ENCODE measurements at regions not wholly inside any gene's neighbourhood (a gene's known extent, or its start where the extent isn't known, plus 50 kb on each side); places are given as distances from the start of the nearest gene placed in this dataset.
"Not testable (repeated sequence)": the region's sequence is repeated elsewhere in the genome, so short reads cannot be mapped to it uniquely, and the experiment has no call there.

DNA sequence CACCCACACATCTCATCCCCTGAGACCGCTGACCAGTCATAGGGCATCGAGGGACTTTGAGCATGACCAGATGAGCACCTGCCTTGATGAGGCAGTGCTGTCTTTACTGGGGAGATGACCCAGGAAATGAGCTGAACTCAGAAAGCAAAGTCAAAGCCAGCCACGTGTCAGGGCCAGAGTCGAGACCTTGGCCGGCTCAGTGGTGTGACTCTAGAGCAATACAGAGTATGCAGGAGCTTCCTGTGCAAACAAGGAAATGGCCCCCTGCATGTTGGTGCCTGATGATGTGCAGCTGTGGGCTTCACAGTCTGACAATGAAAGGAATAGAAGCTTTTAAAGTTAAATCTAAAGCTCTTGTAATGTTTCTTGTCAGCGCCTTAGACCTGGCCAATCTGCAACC lies 332.9 kb downstream of the PCNX1 start:
- no peak for DNase-seq (ENCODE audit: low spot score)

DNA sequence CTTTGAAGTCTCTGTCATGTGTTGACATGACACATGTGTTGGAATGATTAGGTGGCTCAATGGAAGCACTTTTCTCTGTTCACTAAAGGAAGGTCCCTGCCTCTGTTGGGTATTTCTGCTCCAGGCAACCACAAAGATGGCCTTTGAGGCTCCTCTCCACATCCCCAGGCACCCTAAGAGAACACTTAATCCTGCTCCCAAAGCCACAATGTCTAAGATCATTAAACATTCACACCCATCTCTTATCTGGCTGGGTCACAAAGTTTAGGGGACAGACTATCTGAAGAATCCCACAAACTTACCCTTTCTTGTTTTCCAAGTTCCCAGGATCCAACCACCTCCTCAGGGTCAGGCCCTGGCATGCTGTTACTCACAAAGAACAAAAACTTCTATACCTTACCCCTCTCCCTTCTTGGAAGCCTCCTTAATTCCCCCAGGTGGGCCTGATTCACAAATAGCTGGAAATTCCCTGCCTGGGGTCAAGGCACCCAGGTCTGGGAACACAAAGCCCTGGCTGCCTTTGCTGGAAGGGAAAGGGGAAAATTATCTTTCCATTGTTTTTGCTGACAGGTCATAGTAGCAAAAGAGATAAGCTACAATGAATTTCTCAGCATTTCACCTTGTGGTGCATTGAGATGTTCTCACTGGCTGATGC lies 333.7 kb downstream of the PCNX1 start:
- peak; percentile 15 for DNase-seq (ENCODE audit: low spot score)

GRCh38 chr14:71242237-71242748 lies 335.0 kb downstream of the PCNX1 start:
- DNase-seq (ENCODE audit: low spot score) = peak; percentile 17

DNA sequence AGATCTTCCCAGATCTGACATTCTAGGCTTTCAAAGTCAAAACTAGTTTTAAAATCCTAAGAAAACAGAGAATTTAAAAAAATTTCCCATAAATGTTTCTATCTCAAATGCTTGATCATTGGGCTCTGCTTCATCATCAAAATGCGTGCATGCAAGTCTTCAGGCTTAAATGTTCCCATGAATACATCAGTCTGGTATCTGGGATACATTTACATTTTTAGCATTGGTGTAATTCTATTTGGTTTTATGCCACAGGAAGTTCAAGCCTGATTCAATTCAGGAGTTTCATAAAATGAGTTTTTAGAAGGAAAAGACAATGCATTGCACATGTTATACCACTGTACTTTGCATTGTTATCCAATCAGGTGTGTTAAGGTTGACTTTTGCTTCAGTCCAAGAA lies 336.4 kb downstream of the PCNX1 start:
- DNase-seq (ENCODE audit: low spot score) = no peak

DNA sequence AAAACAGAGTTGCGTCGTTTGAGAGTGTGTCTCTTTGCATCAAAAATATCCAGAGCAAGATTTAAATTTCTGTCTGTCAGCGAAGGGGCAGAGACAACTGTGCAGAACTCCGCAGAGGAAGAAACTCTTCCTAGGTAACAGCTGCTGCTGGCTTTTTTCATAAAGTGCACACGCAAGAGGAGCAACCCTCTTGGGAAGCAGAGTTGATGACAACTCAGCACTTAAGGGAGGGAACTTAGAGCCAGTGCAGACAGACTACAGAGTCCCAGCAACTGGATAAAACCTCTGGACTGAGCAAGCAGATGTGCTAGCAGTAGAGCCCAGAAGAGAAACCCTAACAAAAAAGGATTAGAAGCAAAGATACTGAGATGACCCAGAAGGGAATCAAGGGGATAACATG lies 337.1 kb downstream of the PCNX1 start:
- DNase-seq (ENCODE audit: low spot score) = no peak

GRCh38 chr14:71245659-71246361 lies 338.6 kb downstream of the PCNX1 start:
- DNase-seq (ENCODE audit: low spot score) = no peak

DNA sequence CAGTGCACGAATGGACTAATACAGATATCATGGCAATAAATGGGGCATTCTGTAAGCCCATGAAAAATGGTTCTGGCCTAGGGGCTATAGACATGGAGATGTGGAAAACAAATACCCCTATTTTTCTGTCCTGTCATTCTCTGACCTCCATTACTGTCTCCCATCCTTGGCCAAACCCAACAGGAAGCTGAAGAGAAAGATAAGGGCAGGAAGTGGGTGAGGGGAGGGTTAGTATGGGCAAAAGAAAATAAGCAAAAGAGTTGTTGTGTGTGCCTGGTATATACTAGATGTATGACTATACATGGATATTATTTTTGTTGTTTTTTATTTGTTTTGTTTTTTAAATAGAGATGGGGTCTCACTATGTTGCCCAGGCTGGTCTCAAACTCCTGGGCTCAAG lies 339.3 kb downstream of the PCNX1 start:
- no peak for DNase-seq (ENCODE audit: low spot score)

DNA sequence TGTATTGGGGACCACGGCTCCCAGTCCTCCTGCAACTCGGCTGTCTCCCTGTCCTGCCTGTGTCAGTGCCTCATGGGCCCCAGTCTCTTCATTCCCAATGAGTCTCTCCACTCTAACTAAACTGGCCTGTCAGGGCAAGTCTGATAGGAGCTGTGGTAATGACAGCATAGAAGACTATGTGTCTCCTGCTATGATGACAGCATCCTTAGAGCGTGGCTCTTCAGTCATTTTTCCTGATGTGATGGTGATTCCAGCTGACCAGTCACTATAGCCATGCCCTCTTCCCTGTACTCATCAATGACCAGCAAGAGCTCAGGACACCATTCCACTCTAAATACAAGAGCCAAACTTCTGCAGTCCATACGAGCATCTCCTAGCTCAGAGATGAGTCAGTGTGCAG lies 339.8 kb downstream of the PCNX1 start:
- no peak for DNase-seq (ENCODE audit: low spot score)

GRCh38 chr14:71248194-71248593 lies 340.9 kb downstream of the PCNX1 start:
- peak; percentile 37 for DNase-seq (ENCODE audit: low spot score)

DNA sequence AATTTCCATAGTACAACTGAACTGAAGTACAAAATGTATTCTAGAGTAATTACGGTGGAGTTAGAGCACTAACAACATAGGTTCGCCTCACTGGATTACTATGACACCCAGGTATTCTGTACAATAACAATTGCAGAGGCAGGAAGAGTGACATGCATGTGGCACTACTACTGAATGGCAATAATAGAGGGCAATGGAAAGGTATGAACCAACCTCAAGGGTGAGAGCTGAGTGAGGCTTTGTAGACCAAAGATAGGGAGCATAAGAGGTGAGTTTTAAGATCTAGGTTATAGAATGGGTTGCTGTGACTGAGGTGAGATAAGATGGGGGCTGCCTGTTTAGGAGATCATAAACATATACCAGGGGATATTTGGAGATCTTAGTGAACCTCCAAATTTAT lies 343.1 kb downstream of the PCNX1 start:
- no peak for DNase-seq (ENCODE audit: low spot score)

DNA sequence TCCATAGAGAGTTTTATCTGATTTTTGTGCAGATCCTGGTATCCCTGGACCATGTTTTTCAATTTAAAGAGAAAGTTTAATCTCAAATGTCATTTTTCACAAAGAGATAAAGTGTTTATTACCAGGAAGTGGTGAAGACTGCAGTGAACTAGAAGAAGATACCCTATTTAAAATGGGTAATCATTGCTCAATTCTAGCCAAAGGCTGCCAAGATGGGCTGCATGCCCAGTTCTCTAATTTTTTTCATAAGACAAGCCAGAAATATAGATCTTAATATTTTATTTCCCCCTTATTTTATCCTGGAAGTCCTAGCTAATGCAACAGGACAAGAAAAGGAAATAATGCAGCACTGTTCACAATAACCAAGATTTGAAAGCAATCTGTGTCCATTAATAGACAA lies 343.5 kb downstream of the PCNX1 start:
- DNase-seq (ENCODE audit: low spot score) = no peak

DNA sequence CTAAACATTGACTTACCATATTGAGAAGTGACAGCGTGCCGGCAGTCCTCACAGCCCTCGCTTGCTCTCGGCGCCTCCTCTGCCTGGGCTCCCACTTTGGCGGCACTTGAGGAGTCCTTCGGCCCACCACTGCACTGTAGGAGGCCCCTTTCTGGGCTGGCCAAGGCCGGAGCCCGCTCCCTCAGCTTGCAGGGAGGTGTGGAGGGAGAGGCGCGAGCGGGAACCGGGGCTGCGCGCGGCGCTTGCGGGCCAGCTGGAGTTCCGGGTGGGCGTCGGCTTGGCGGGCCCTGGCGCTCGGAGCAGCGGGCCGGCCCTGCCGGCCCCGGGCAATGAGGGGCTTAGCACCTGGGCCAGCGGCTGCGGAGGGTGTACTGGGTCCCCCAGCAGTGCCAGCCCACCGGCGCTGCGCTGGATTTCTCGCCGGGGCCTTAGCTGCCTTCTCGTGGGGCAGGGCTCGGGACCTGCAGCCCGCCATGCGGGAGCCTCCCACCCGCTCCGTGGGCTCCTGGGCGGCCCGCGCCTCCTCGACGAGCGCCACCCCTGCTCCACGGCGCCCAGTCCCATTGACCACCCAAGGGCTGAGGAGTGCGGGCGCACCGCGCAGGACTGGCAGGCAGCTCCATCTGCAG lies 346.9 kb downstream of the PCNX1 start:
- not testable (repeated sequence) for DNase-seq (ENCODE audit: low spot score)

- no peak for DNase-seq (ENCODE audit: low spot score)
Measured at GRCh38 chr14:71261206-71261605, 353.9 kb downstream of the PCNX1 start.

- DNase-seq (ENCODE audit: low spot score) = no peak
Measured at GRCh38 chr14:71262441-71262840, 355.2 kb downstream of the PCNX1 start.

- no peak for DNase-seq (ENCODE audit: low spot score)
Measured at GRCh38 chr14:71264260-71264659, 357.0 kb downstream of the PCNX1 start.

- DNase-seq (ENCODE audit: low spot score) = no peak
Measured at GRCh38 chr14:71267007-71267513, 359.8 kb downstream of the PCNX1 start.

DNA sequence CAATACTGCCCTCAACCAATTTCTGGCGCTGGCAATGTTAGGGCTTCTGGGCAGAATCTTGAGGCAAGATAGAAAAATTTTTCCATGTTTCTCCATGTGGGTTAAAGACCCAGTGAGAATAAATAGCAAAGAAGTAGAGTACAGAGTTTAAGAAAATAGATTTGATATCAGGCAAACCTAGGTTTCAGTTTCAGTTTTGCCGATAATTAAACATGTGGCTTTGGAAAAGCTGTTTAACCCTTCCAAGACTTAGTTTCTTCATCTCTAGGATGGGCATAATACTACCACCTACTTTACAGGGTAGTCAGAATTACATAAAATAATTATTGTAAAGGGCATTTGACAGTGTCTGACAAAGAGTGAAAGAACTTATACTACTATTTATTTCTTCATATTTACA lies 360.4 kb downstream of the PCNX1 start:
- DNase-seq (ENCODE audit: low spot score) = no peak

GRCh38 chr14:71270111-71270510 lies 362.9 kb downstream of the PCNX1 start:
- DNase-seq (ENCODE audit: low spot score) = no peak

DNA sequence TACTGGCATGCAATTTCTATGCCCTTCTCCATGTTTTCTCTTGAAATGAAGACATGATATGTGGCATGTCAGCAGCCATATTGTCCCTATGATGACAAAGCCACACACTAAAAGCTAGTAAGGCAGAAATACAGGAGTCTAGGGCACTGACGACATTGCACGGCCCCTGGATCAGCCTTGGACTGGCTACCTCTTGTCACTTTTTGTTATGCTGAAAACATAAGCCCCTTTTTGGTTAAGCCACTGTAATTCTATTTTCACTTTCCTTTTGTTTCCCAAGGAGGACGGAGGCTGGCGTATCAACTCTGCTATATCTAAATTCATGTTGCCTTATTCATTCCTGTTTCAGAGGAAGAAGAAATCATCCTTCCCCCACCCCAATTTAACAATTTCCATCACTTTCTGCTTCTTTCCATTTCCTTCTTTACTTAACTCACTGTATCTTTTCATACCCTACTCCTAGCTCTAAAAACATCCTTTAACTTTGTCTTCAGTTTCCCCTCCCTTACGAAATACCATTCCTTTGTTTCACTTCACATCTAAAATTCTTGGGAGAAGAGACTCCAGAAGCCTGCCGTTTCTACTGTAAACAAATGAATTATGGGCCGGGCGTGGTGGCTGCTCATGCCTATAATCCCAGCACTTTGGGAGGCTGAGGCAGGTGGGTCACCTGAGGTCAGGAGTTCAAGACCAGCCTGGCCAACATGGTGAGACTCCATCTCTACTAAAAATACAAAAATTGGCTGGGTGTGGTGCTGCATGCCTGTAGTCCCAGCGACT lies 364.1 kb downstream of the PCNX1 start:
- no peak for DNase-seq (ENCODE audit: low spot score)

DNA sequence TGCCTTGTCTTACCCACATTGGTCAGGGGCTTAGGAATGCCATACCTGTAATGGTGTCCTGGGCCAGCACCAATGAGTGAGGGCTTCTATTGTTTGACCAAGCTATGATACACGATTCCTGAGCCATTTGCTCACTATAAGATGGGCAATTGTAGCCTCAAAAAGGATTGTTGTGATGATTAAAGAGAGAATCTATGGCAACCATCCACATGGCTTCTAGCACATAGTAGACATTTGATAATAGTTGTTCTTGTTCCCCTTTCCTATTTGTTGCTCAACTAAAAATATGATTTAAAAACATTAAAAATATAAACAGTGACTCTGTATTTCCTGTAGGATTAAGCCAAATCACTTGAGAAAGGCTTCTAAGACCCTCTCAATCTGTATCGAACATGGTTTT lies 366.1 kb downstream of the PCNX1 start:
- no peak for DNase-seq (ENCODE audit: low spot score)

DNA sequence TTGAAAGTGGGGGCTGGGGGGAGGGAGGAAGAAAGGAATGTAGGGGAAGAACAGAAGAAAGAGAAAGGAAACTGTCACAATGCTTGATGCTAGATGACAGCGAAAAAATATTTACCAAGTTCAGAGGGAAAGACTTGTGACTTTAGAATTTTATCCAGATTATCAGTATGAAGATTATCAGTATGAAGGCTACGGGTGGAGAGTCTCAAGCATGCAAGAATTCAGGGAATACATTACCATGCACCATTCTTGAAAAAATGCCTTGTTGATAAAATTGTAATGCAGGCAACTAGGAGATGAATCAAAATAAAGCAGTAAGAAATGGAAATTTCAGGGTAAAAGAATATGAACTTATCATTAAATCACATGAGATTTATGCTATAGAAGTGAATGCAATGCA lies 376.8 kb downstream of the PCNX1 start:
- DNase-seq (ENCODE audit: low spot score) = no peak

GRCh38 chr14:71286126-71286525 lies 378.9 kb downstream of the PCNX1 start:
- no peak for DNase-seq (ENCODE audit: low spot score)

Data from A172 (cell line).